ENCODE measurements at regions not wholly inside any gene's neighbourhood (a gene's known extent, or its start where the extent isn't known, plus 50 kb on each side); places are given as distances from the start of the nearest gene placed in this dataset.
"Not testable (repeated sequence)": the region's sequence is repeated elsewhere in the genome, so short reads cannot be mapped to it uniquely, and the experiment has no call there.

- ChIA-PET POLR2A (no interaction called here), CTCF (no interaction called here)
- Mint-ChIP-seq H3K4me1 (no peaks in the 10 kb centered on the region), H3K36me3 (no peaks in the 10 kb centered on the region), H3K27ac (no peak overlapping the region), H3K9me3 (peaks cover 0 to 3% (median 3%) of the 10 kb centered on the region in 3 donors), H3K4me3 (no peak overlapping the region), H3K27me3 (no peaks in the 10 kb centered on the region)
- H3K4me1 ChIP-seq (ENCODE audit: control insufficient read depth in 1 of 2, extremely low read depth in 1 of 2, insufficient read depth in 2 of 2, low read length in 2 of 2): no peaks in the 10 kb centered on the region
- DNase-seq (no peak), ATAC-seq (replicated peaks in 1 of 4) (no peak)
- H3K27ac ChIP-seq (ENCODE audit: low read length): no peak overlapping the region
- H3K27me3 ChIP-seq (replicated peaks in 1 of 2; ENCODE audit: control insufficient read depth in 2 of 2, extremely low read depth in 1 of 2, insufficient read depth in 2 of 2, low read length in 1 of 2): no peaks in the 10 kb centered on the region
- no peak overlapping the region for H3K4me3 ChIP-seq (ENCODE audit: control insufficient read depth in 1 of 2, extremely low read depth in 1 of 2, low read length in 1 of 2)
- H3K36me3 ChIP-seq (ENCODE audit: control insufficient read depth in 2 of 2, extremely low read depth in 1 of 2, insufficient read depth in 1 of 2, low read length in 1 of 2): no peaks in the 10 kb centered on the region
- WGBS (ENCODE audit: insufficient coverage): no CpG with 5 or more reads among the region's 2 CpGs
- H3K9me3 ChIP-seq: no peaks in the 10 kb centered on the region
Measured at GRCh38 chr2:184444217-184444616, 154.1 kb upstream of the ZNF804A start.

GRCh38 chr2:184444623-184445223 lies 153.6 kb upstream of the ZNF804A start:
- Histone ChIP-seq H3K27ac (ENCODE audit: low read length) (no peak overlapping the region), H3K36me3 (ENCODE audit: control insufficient read depth in 2 of 2, extremely low read depth in 1 of 2, insufficient read depth in 1 of 2, low read length in 1 of 2) (no peaks in the 10 kb centered on the region), H3K4me3 (ENCODE audit: control insufficient read depth in 1 of 2, extremely low read depth in 1 of 2, low read length in 1 of 2) (no peak overlapping the region), H3K9me3 (no peaks in the 10 kb centered on the region), H3K4me1 (ENCODE audit: control insufficient read depth in 1 of 2, extremely low read depth in 1 of 2, insufficient read depth in 2 of 2, low read length in 2 of 2) (no peaks in the 10 kb centered on the region), H3K27me3 (replicated peaks in 1 of 2; ENCODE audit: control insufficient read depth in 2 of 2, extremely low read depth in 1 of 2, insufficient read depth in 2 of 2, low read length in 1 of 2) (no peaks in the 10 kb centered on the region)
- no peak overlapping the region for H3K27ac Mint-ChIP-seq
- peaks cover 0 to 6% (median 3%) of the 10 kb centered on the region in 3 donors for H3K9me3 Mint-ChIP-seq
- no CpG with 5 or more reads among the region's 4 CpGs for WGBS (ENCODE audit: insufficient coverage)
- H3K4me1 Mint-ChIP-seq: no peaks in the 10 kb centered on the region
- DNase-seq: no peak
- ChIA-PET CTCF (no interaction called here), POLR2A (no interaction called here)
- ATAC-seq (replicated peaks in 1 of 4): no peak
- no peaks in the 10 kb centered on the region for H3K36me3 Mint-ChIP-seq
- no peak overlapping the region for H3K4me3 Mint-ChIP-seq
- H3K27me3 Mint-ChIP-seq: no peaks in the 10 kb centered on the region

- no peaks in the 10 kb centered on the region for H3K27me3 ChIP-seq (replicated peaks in 1 of 2; ENCODE audit: control insufficient read depth in 2 of 2, extremely low read depth in 1 of 2, insufficient read depth in 2 of 2, low read length in 1 of 2)
- POLR2A ChIA-PET: no interaction called here
- no peaks in the 10 kb centered on the region for H3K27me3 Mint-ChIP-seq
- no peaks in the 10 kb centered on the region for H3K4me1 Mint-ChIP-seq
- no peak overlapping the region for H3K4me3 ChIP-seq (ENCODE audit: control insufficient read depth in 1 of 2, extremely low read depth in 1 of 2, low read length in 1 of 2)
- H3K36me3 ChIP-seq (ENCODE audit: control insufficient read depth in 2 of 2, extremely low read depth in 1 of 2, insufficient read depth in 1 of 2, low read length in 1 of 2): no peaks in the 10 kb centered on the region
- CTCF ChIA-PET: no interaction called here
- H3K4me3 Mint-ChIP-seq: no peak overlapping the region
- no peak for DNase-seq
- no peaks in the 10 kb centered on the region for H3K4me1 ChIP-seq (ENCODE audit: control insufficient read depth in 1 of 2, extremely low read depth in 1 of 2, insufficient read depth in 2 of 2, low read length in 2 of 2)
- H3K27ac Mint-ChIP-seq: no peak overlapping the region
- H3K9me3 Mint-ChIP-seq: peaks cover 0 to 8% (median 3%) of the 10 kb centered on the region in 3 donors
- H3K27ac ChIP-seq (ENCODE audit: low read length): no peak overlapping the region
- ATAC-seq (replicated peaks in 1 of 4): no peak
- H3K9me3 ChIP-seq: no peaks in the 10 kb centered on the region
- 100% methylated on average over 1 of the region's 2 CpGs for WGBS (ENCODE audit: insufficient coverage)
- no peaks in the 10 kb centered on the region for H3K36me3 Mint-ChIP-seq
Measured at GRCh38 chr2:184449760-184450159, 148.6 kb upstream of the ZNF804A start.

DNA sequence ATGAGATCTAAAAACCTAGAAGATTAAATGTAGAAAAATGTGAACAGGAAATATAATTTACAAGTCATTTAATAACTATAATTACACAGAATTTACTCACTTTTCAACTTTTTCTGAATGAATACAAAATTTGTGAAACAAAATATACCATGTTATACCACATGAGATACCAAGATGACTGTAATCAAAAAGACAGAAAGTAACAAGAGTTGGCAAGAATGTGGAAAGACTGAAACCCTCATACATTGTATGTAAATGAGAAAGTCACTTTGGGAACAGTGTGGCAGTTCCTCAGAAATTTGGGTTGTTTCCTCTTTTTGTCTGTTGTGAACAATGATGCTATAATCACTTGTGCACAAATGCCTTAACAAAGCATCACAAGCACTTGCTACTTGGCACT lies 145.4 kb upstream of the ZNF804A start:
- no peak overlapping the region for H3K27ac Mint-ChIP-seq
- H3K27me3 Mint-ChIP-seq: no peaks in the 10 kb centered on the region
- no peak for ATAC-seq (replicated peaks in 1 of 4)
- H3K4me3 Mint-ChIP-seq: no peak overlapping the region
- H3K9me3 ChIP-seq: no peaks in the 10 kb centered on the region
- no peak overlapping the region for H3K4me3 ChIP-seq (ENCODE audit: control insufficient read depth in 1 of 2, extremely low read depth in 1 of 2, low read length in 1 of 2)
- no peaks in the 10 kb centered on the region for H3K36me3 Mint-ChIP-seq
- H3K9me3 Mint-ChIP-seq: peaks cover 0 to 13% (median 0%) of the 10 kb centered on the region in 3 donors
- H3K27me3 ChIP-seq (replicated peaks in 1 of 2; ENCODE audit: control insufficient read depth in 2 of 2, extremely low read depth in 1 of 2, insufficient read depth in 2 of 2, low read length in 1 of 2): no peaks in the 10 kb centered on the region
- DNase-seq: no peak
- ChIA-PET CTCF (interaction anchor here in 1 of 2 donors (0.6 kb wide), 1 partner anchor 23 kb away, joined by 3 read pairs; no protein-coding TSS in a partner anchor), POLR2A (no interaction called here)
- H3K4me1 Mint-ChIP-seq: no peaks in the 10 kb centered on the region
- no peaks in the 10 kb centered on the region for H3K4me1 ChIP-seq (ENCODE audit: control insufficient read depth in 1 of 2, extremely low read depth in 1 of 2, insufficient read depth in 2 of 2, low read length in 2 of 2)
- no peaks in the 10 kb centered on the region for H3K36me3 ChIP-seq (ENCODE audit: control insufficient read depth in 2 of 2, extremely low read depth in 1 of 2, insufficient read depth in 1 of 2, low read length in 1 of 2)
- H3K27ac ChIP-seq (ENCODE audit: low read length): no peak overlapping the region

DNA sequence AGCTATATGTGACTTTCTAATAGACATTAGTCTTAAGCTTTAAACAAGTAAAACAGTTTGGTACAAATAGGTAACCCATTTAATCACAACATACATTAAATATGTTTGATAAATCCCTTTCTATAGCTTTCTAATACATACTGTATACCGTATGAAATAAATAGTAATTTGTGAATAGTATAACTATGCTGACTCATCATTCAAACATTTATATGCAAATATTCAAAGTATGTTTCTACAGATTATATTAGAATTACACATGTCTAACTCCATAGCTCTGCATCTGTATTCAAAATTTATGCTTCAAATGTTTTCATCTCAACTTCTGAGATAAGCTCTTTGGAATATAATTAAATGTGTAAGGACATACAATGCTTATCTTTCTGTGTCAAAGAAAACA lies 142.7 kb upstream of the ZNF804A start:
- WGBS (ENCODE audit: insufficient coverage): no CpG with 5 or more reads among the region's 1 CpG
- Histone ChIP-seq H3K9me3 (no peaks in the 10 kb centered on the region), H3K4me1 (ENCODE audit: control insufficient read depth in 1 of 2, extremely low read depth in 1 of 2, insufficient read depth in 2 of 2, low read length in 2 of 2) (no peaks in the 10 kb centered on the region), H3K36me3 (ENCODE audit: control insufficient read depth in 2 of 2, extremely low read depth in 1 of 2, insufficient read depth in 1 of 2, low read length in 1 of 2) (no peaks in the 10 kb centered on the region), H3K4me3 (ENCODE audit: control insufficient read depth in 1 of 2, extremely low read depth in 1 of 2, low read length in 1 of 2) (no peak overlapping the region), H3K27ac (ENCODE audit: low read length) (no peak overlapping the region), H3K27me3 (replicated peaks in 1 of 2; ENCODE audit: control insufficient read depth in 2 of 2, extremely low read depth in 1 of 2, insufficient read depth in 2 of 2, low read length in 1 of 2) (no peaks in the 10 kb centered on the region)
- ATAC-seq (replicated peaks in 1 of 4) (no peak), DNase-seq (no peak)
- Mint-ChIP-seq H3K27me3 (no peaks in the 10 kb centered on the region), H3K4me3 (no peak overlapping the region), H3K36me3 (no peaks in the 10 kb centered on the region), H3K4me1 (no peaks in the 10 kb centered on the region), H3K27ac (no peak overlapping the region), H3K9me3 (peaks cover 0 to 9% (median 0%) of the 10 kb centered on the region in 3 donors)
- ChIA-PET POLR2A (no interaction called here), CTCF (no interaction called here)

DNA sequence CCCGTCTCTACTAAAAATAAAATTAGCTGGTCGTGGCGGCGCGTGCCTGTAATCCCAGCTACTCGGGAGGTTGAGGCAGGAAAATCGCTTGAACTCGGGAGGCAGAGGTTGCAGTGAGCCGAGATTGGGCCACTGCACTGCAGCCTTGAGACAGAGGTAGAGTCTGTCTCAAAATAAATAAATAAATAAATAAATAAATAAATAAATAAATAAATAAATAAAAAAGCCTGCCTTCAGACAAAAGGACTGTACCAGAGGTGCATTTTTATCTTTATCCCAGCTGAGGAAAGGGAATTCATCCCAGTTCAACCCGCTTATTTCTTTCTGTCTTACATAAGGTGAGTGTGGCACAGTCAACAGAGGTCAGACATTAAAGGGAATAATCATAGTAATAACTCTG lies 141.6 kb upstream of the ZNF804A start:
- H3K27me3 ChIP-seq (replicated peaks in 1 of 2; ENCODE audit: control insufficient read depth in 2 of 2, extremely low read depth in 1 of 2, insufficient read depth in 2 of 2, low read length in 1 of 2); H3K27me3 Mint-ChIP-seq; H3K9me3 ChIP-seq; CTCF ChIA-PET; H3K4me1 ChIP-seq (ENCODE audit: control insufficient read depth in 1 of 2, extremely low read depth in 1 of 2, insufficient read depth in 2 of 2, low read length in 2 of 2); H3K4me3 Mint-ChIP-seq; DNase-seq; POLR2A ChIA-PET; H3K36me3 Mint-ChIP-seq; H3K27ac ChIP-seq (ENCODE audit: low read length); H3K4me1 Mint-ChIP-seq; H3K9me3 Mint-ChIP-seq; H3K4me3 ChIP-seq (ENCODE audit: control insufficient read depth in 1 of 2, extremely low read depth in 1 of 2, low read length in 1 of 2); ATAC-seq (replicated peaks in 1 of 4); H3K36me3 ChIP-seq (ENCODE audit: control insufficient read depth in 2 of 2, extremely low read depth in 1 of 2, insufficient read depth in 1 of 2, low read length in 1 of 2); H3K27ac Mint-ChIP-seq: not testable (repeated sequence)
- WGBS (ENCODE audit: insufficient coverage): 80% methylated on average over 1 of the region's 10 CpGs
